GM12891 (cell line): ENCODE measurements at regions not wholly inside any gene's neighbourhood (a gene's known extent, or its start where the extent isn't known, plus 50 kb on each side); places are given as distances from the start of the nearest gene placed in this dataset.
"Not testable (repeated sequence)": the region's sequence is repeated elsewhere in the genome, so short reads cannot be mapped to it uniquely, and the experiment has no call there.

Source experiments
- POLR2AphosphoS5 ChIP-seq: IDR thresholded peaks from 2 replicates; pipeline ENCODE4 v1.6.1; 2011; ENCODE audit warnings: low read depth, low read length, control low read depth
- SPI1 ChIP-seq: IDR thresholded peaks from 2 replicates; pipeline ENCODE4 v1.6.1; 2011; ENCODE audit warnings: low read depth, low read length, control low read depth

DNA sequence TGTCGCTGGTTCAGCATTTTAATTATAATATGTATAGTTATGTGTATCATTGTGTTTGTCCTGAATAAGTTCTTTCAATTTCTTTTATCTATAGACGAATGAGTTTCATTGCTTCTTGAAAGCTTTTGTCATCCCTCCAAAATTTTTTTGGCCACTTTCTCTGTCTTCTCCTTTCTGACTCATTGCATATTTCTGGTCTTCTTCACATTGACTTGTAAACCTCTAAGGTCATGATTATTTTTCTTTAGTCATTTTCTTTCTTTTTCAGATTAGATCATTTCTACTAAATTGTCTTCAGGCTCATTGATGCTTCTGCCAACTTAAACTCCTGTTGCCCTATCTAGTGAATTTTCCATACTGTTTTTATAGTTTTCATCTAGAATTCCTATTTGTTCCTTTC lies 555.1 kb downstream of the RPIA start:
- TF ChIP-seq SPI1, POLR2AphosphoS5: not testable (repeated sequence)
